WTC11 (cell line): ENCODE measurements at regions not wholly inside any gene's neighbourhood (a gene's known extent, or its start where the extent isn't known, plus 50 kb on each side); places are given as distances from the start of the nearest gene placed in this dataset.

Experiments used
- ATAC-seq: fragments of 200-7000 bp; cut with Tn5 transposase; 2 replicates; pipeline ENCODE4 v1.10.0; 2021; ENCODE audit warnings: mild to moderate bottlenecking, moderate library complexity
- CTCF ChIA-PET: fragments of 300-600 bp; sonication (Branson Sonifier 250); formaldehyde crosslinking; loops from one replicate; lab custom pipeline; 2021; ENCODE audit warnings: antibody characterized with exemption; lab: Charles Lee
- POLR2A ChIA-PET: fragments of 350-600 bp; sonication (Branson Sonifier 250); formaldehyde crosslinking; loops from one replicate; lab custom pipeline; 2021; ENCODE audit warnings: antibody characterized with exemption; lab: Charles Lee
- DNase-seq: peaks from one replicate; pipeline ENCODE4 v3.0.0; 2021; ENCODE audit warnings: low spot score
- H3K27ac Mint-ChIP-seq: 2 replicates; pipeline ENCODE4 v1.8.0; 2021; ENCODE audit warnings: mixed read lengths
- H3K27me3 Mint-ChIP-seq: 2 replicates; pipeline ENCODE4 v1.8.0; 2021; ENCODE audit warnings: low read depth, mild to moderate bottlenecking, moderate library complexity, mixed read lengths
- H3K36me3 Mint-ChIP-seq: 2 replicates; pipeline ENCODE4 v1.8.0; 2021; ENCODE audit warnings: mixed read lengths
- H3K4me1 Mint-ChIP-seq: 2 replicates; pipeline ENCODE4 v1.8.0; 2022; ENCODE audit warnings: mixed read lengths
- H3K4me3 Mint-ChIP-seq: 2 replicates; pipeline ENCODE4 v1.8.0; 2021; ENCODE audit warnings: mild to moderate bottlenecking, moderate library complexity, mixed read lengths
- H3K9me3 Mint-ChIP-seq: 2 replicates; pipeline ENCODE4 v1.8.0; 2021; ENCODE audit warnings: mixed read lengths
- AFF4 ChIP-seq: sonication (generic); formaldehyde crosslinking; IDR thresholded peaks from 2 replicates; pipeline ENCODE4 v1.8.1; 2023; ENCODE audit warnings: mild to moderate bottlenecking, missing genetic modification reagents, borderline replicate concordance
- CBFB ChIP-seq: sonication (generic); formaldehyde crosslinking; IDR thresholded peaks from 2 replicates; pipeline ENCODE4 v1.8.1; 2022; ENCODE audit warnings: mild to moderate bottlenecking, low read depth, missing genetic modification reagents
- CREB1 ChIP-seq: sonication (generic); formaldehyde crosslinking; IDR thresholded peaks from 2 replicates; pipeline ENCODE4 v1.8.0; 2023; ENCODE audit warnings: mild to moderate bottlenecking, missing genetic modification reagents
- CTCF ChIP-seq: fragments of 200-600 bp; IDR thresholded peaks from 2 replicates; pipeline ENCODE4 v1.8.0; 2022; ENCODE audit warnings: antibody characterized with exemption
- ELF4 ChIP-seq: sonication (generic); formaldehyde crosslinking; IDR thresholded peaks from 2 replicates; pipeline ENCODE4 v1.8.1; 2022; ENCODE audit warnings: low read depth, mild to moderate bottlenecking, moderate library complexity, missing genetic modification reagents
- ETV6 ChIP-seq: sonication (generic); formaldehyde crosslinking; IDR thresholded peaks from 2 replicates; pipeline ENCODE4 v1.8.1; 2022; ENCODE audit warnings: mild to moderate bottlenecking, missing genetic modification reagents
- GRHL2 ChIP-seq: fragments of 250-450 bp; sonication (Bioruptor Pico); IDR thresholded peaks from 2 replicates; pipeline ENCODE4 v1.8.0; 2022; ENCODE audit warnings: mild to moderate bottlenecking, moderate library complexity; ENCODE audit not compliant: insufficient replicate concordance, severe bottlenecking
- JAZF1 ChIP-seq: fragments of 250-450 bp; sonication (Bioruptor Pico); IDR thresholded peaks from 2 replicates; pipeline ENCODE4 v1.9.0; 2021; ENCODE audit warnings: moderate library complexity, mild to moderate bottlenecking, inconsistent platforms
- JUN ChIP-seq: sonication (generic); formaldehyde crosslinking; IDR thresholded peaks from 2 replicates; pipeline ENCODE4 v1.8.0; 2023; ENCODE audit warnings: mild to moderate bottlenecking, missing genetic modification reagents
- NR1H2 ChIP-seq: sonication (generic); formaldehyde crosslinking; IDR thresholded peaks from 2 replicates; pipeline ENCODE4 v1.9.0; 2021; ENCODE audit warnings: mild to moderate bottlenecking, moderate library complexity, missing genetic modification reagents
- OVOL2 ChIP-seq: fragments of 250-450 bp; sonication (Bioruptor Pico); IDR thresholded peaks from 2 replicates; pipeline ENCODE4 v1.9.0; 2021; ENCODE audit warnings: mild to moderate bottlenecking, borderline replicate concordance
- RELA ChIP-seq: sonication (generic); formaldehyde crosslinking; IDR thresholded peaks from 2 replicates; pipeline ENCODE4 v1.8.1; 2022; ENCODE audit warnings: missing genetic modification reagents, mild to moderate bottlenecking, borderline replicate concordance
- SMAD3 ChIP-seq: sonication (generic); formaldehyde crosslinking; IDR thresholded peaks from 2 replicates; pipeline ENCODE4 v1.8.0; 2022; ENCODE audit warnings: missing genetic modification reagents, mild to moderate bottlenecking, borderline replicate concordance
- TEAD1 ChIP-seq: sonication (generic); formaldehyde crosslinking; IDR thresholded peaks from 2 replicates; pipeline ENCODE4 v1.8.0; 2022; ENCODE audit warnings: mild to moderate bottlenecking, missing genetic modification reagents
- ZNF121 ChIP-seq: sonication (generic); formaldehyde crosslinking; IDR thresholded peaks from 2 replicates; pipeline ENCODE4 v1.8.0; 2023; ENCODE audit warnings: missing genetic modification reagents
- ZNF219 ChIP-seq: sonication (generic); formaldehyde crosslinking; IDR thresholded peaks from 2 replicates; pipeline ENCODE4 v1.8.0; 2023; ENCODE audit warnings: missing genetic modification reagents, mild to moderate bottlenecking, borderline replicate concordance
- ZNF416 ChIP-seq: fragments of 250-450 bp; sonication (Bioruptor Pico); IDR thresholded peaks from 2 replicates; pipeline ENCODE4 v1.9.0; 2021; ENCODE audit warnings: mild to moderate bottlenecking, inconsistent platforms
- TF ChIP-seq, protein P1 (sequence below): sonication (generic); formaldehyde crosslinking; IDR thresholded peaks from 2 replicates; pipeline ENCODE4 v1.8.0; 2023; ENCODE audit warnings: missing genetic modification reagents
- TF ChIP-seq, protein P2 (sequence below): sonication (generic); formaldehyde crosslinking; IDR thresholded peaks from 2 replicates; pipeline ENCODE4 v1.8.0; 2023; ENCODE audit warnings: missing genetic modification reagents, mild to moderate bottlenecking, borderline replicate concordance

GRCh38 chr5:109575506-109575905 lies 114.2 kb upstream of the MAN2A1 start:
- CTCF ChIA-PET, result no interaction called here
- H3K4me1 Mint-ChIP-seq, result no peaks in the 10 kb centered on the region
- H3K27me3 Mint-ChIP-seq, result 0 out of 2 replicates have a peak, but pooled peaks cover 3% of the 10 kb centered on the region
- DNase-seq (no peak), ATAC-seq (no peak)
- POLR2A ChIA-PET, result no interaction called here
- no peak overlapping the region for H3K4me3 Mint-ChIP-seq
- peaks cover 7% of the 10 kb centered on the region; the same call in 1 of the 2 replicates for H3K9me3 Mint-ChIP-seq
- TF ChIP-seq CREB1 (CRISPR knock-in tag), result no peak
- 0 out of 2 replicates have a peak, but pooled peaks cover 3% of the 10 kb centered on the region for H3K36me3 Mint-ChIP-seq
- H3K27ac Mint-ChIP-seq, result no peak overlapping the region

DNA sequence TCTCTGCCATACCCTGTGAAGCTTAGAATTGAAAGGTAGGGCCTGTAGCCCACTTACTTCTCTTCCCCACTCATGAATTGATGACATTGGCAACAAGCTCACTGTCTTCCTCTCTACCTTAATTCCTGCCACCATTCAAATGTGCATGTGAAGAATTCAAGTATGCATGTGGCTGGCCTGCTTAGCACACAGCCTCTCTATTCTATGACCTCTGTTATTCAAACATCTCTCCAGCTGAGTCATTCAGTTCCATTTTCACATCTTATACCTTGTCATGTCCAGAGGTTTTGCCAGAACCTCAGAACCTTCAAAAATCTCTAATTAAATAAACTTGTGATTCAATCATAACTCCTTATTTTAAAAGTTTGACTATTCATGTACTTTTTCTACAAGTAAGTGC lies 114.7 kb upstream of the MAN2A1 start:
- H3K27ac Mint-ChIP-seq, result no peak overlapping the region
- 0 out of 2 replicates have a peak, but pooled peaks cover 3% of the 10 kb centered on the region for H3K36me3 Mint-ChIP-seq
- ChIA-PET POLR2A (no interaction called here), CTCF (interaction anchor here (1.1 kb wide), 1 partner anchor 113 kb away, joined by 4 read pairs; no protein-coding TSS in a partner anchor)
- H3K27me3 Mint-ChIP-seq, result 0 out of 2 replicates have a peak, but pooled peaks cover 3% of the 10 kb centered on the region
- TF ChIP-seq JAZF1 (CRISPR knock-in tag), result no peak
- no peak for TF ChIP-seq ZNF416 (CRISPR knock-in tag)
- no peak for TF ChIP-seq ZNF121 (CRISPR knock-in tag)
- TF ChIP-seq SMAD3, result no peak
- TF ChIP-seq GRHL2 (CRISPR knock-in tag), result no peak
- no peak for TF ChIP-seq RELA (CRISPR knock-in tag)
- TF ChIP-seq, protein P1, sequence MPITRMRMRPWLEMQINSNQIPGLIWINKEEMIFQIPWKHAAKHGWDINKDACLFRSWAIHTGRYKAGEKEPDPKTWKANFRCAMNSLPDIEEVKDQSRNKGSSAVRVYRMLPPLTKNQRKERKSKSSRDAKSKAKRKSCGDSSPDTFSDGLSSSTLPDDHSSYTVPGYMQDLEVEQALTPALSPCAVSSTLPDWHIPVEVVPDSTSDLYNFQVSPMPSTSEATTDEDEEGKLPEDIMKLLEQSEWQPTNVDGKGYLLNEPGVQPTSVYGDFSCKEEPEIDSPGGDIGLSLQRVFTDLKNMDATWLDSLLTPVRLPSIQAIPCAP (CRISPR knock-in tag), result no peak
- TF ChIP-seq OVOL2, result no peak
- ATAC-seq (no peak), DNase-seq (no peak)
- H3K4me3 Mint-ChIP-seq, result no peak overlapping the region
- peaks cover 7% of the 10 kb centered on the region; the same call in 1 of the 2 replicates for H3K9me3 Mint-ChIP-seq
- H3K4me1 Mint-ChIP-seq, result no peaks in the 10 kb centered on the region

DNA sequence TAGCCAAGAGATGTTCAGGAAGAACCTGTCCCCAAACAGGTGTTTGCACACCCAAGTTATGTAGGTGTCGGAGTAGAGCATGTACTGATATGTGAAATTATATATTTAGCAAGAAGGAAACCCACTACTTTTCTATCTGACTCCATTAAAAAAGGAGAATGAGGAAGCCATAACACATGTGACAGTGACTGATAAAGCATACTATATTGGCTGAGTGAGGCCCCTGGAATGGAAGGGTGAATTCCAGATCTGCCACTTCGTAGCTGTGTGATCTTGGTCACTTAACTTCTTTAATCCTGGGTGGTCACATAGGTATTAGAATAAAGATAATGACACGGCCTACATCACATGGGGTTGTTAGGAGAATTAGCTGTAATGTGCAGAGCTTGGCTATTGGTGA lies 116.0 kb upstream of the MAN2A1 start:
- Mint-ChIP-seq H3K9me3 (peaks cover 7% of the 10 kb centered on the region; the same call in 1 of the 2 replicates), H3K4me3 (no peak overlapping the region), H3K27ac (no peak overlapping the region), H3K36me3 (0 out of 2 replicates have a peak, but pooled peaks cover 3% of the 10 kb centered on the region), H3K27me3 (0 out of 2 replicates have a peak, but pooled peaks cover 3% of the 10 kb centered on the region), H3K4me1 (no peaks in the 10 kb centered on the region)
- ChIA-PET POLR2A (no interaction called here), CTCF (interaction anchor here (1.1 kb wide), 1 partner anchor 115 kb away, joined by 4 read pairs; no protein-coding TSS in a partner anchor)
- DNase-seq (no peak), ATAC-seq (no peak)
- TF ChIP-seq JUN, result no peak
- no peak for TF ChIP-seq AFF4 (CRISPR knock-in tag)
- TF ChIP-seq CTCF, result no peak

DNA sequence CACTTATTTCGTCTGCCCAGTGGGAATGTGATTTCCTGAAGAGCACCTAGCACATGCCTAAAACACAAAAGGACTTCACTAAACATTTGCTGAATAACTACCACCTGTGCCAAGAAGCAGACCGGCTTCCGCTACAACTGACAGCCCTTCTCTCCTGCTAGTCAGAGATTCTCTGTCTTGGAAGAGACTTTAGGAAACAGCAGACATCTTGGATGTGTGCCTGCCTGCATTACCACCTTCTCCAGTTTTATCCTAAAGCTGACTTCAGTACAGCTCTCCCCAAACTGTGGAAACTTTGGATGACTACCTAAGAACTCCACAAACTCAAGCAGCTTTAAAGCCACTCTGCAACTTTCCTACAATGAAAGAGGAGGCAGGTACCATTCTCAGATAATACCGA lies 116.5 kb upstream of the MAN2A1 start:
- H3K4me1 Mint-ChIP-seq, result no peaks in the 10 kb centered on the region
- H3K9me3 Mint-ChIP-seq, result peaks cover 7% of the 10 kb centered on the region; the same call in 1 of the 2 replicates
- no peak for ATAC-seq
- CTCF ChIA-PET, result no interaction called here
- no peak for DNase-seq
- no peak overlapping the region for H3K4me3 Mint-ChIP-seq
- 0 out of 2 replicates have a peak, but pooled peaks cover 3% of the 10 kb centered on the region for H3K27me3 Mint-ChIP-seq
- H3K36me3 Mint-ChIP-seq, result 0 out of 2 replicates have a peak, but pooled peaks cover 3% of the 10 kb centered on the region
- POLR2A ChIA-PET, result no interaction called here
- H3K27ac Mint-ChIP-seq, result no peak overlapping the region
- TF ChIP-seq NR1H2 (CRISPR knock-in tag), result no peak
- TF ChIP-seq, protein P2, sequence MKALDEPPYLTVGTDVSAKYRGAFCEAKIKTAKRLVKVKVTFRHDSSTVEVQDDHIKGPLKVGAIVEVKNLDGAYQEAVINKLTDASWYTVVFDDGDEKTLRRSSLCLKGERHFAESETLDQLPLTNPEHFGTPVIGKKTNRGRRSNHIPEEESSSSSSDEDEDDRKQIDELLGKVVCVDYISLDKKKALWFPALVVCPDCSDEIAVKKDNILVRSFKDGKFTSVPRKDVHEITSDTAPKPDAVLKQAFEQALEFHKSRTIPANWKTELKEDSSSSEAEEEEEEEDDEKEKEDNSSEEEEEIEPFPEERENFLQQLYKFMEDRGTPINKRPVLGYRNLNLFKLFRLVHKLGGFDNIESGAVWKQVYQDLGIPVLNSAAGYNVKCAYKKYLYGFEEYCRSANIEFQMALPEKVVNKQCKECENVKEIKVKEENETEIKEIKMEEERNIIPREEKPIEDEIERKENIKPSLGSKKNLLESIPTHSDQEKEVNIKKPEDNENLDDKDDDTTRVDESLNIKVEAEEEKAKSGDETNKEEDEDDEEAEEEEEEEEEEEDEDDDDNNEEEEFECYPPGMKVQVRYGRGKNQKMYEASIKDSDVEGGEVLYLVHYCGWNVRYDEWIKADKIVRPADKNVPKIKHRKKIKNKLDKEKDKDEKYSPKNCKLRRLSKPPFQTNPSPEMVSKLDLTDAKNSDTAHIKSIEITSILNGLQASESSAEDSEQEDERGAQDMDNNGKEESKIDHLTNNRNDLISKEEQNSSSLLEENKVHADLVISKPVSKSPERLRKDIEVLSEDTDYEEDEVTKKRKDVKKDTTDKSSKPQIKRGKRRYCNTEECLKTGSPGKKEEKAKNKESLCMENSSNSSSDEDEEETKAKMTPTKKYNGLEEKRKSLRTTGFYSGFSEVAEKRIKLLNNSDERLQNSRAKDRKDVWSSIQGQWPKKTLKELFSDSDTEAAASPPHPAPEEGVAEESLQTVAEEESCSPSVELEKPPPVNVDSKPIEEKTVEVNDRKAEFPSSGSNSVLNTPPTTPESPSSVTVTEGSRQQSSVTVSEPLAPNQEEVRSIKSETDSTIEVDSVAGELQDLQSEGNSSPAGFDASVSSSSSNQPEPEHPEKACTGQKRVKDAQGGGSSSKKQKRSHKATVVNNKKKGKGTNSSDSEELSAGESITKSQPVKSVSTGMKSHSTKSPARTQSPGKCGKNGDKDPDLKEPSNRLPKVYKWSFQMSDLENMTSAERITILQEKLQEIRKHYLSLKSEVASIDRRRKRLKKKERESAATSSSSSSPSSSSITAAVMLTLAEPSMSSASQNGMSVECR (CRISPR knock-in tag), result no peak
- TF ChIP-seq CBFB (CRISPR knock-in tag), result no peak
- no peak for TF ChIP-seq ZNF219
- TF ChIP-seq ETV6 (CRISPR knock-in tag), result no peak
- no peak for TF ChIP-seq TEAD1 (CRISPR knock-in tag)
- TF ChIP-seq ELF4 (CRISPR knock-in tag), result no peak
